H9 (cell line): ENCODE measurements at regions not wholly inside any gene's neighbourhood (a gene's known extent, or its start where the extent isn't known, plus 50 kb on each side); places are given as distances from the start of the nearest gene placed in this dataset.

Experiments
- DNase-seq: peaks from one replicate; pipeline ENCODE4 v3.0.0-alpha.2; 2017
- H2AFZ ChIP-seq: one replicate; pipeline ENCODE4 v1.6.1; 2013; ENCODE audit warnings: mild to moderate bottlenecking, low read length, control low read depth, moderate library complexity
- H2AK5ac ChIP-seq: 2 replicates; pipeline ENCODE4 v1.6.1; 2013; ENCODE audit warnings: low read length, control low read depth, mixed read lengths; ENCODE audit not compliant: insufficient read length
- H2BK120ac ChIP-seq: one replicate; pipeline ENCODE4 v1.6.1; 2013; ENCODE audit warnings: low read depth, mild to moderate bottlenecking, low read length, control low read depth, inconsistent platforms; ENCODE audit not compliant: poor library complexity, severe bottlenecking
- H2BK12ac ChIP-seq: 2 replicates; pipeline ENCODE4 v1.6.1; 2013; ENCODE audit warnings: low read length, control low read depth, mixed read lengths, low read depth; ENCODE audit not compliant: insufficient read length
- H2BK15ac ChIP-seq: 2 replicates; pipeline ENCODE4 v1.6.1; 2013; ENCODE audit warnings: low read depth, low read length, control low read depth
- H2BK20ac ChIP-seq: one replicate; pipeline ENCODE4 v1.6.1; 2013; ENCODE audit warnings: low read depth, mild to moderate bottlenecking, low read length, control low read depth, inconsistent platforms; ENCODE audit not compliant: poor library complexity, severe bottlenecking
- H2BK5ac ChIP-seq: 2 replicates; pipeline ENCODE4 v1.6.1; 2013; ENCODE audit warnings: low read length, control low read depth, mixed read lengths; ENCODE audit not compliant: insufficient read length
- H3K14ac ChIP-seq: 2 replicates; pipeline ENCODE4 v1.6.1; 2013; ENCODE audit warnings: low read length, control low read depth; ENCODE audit not compliant: insufficient read depth
- H3K18ac ChIP-seq: 2 replicates; pipeline ENCODE4 v1.6.1; 2013; ENCODE audit warnings: low read depth, mild to moderate bottlenecking, mixed read lengths, low read length, control low read depth; ENCODE audit not compliant: insufficient read length
- H3K23ac ChIP-seq: 2 replicates; pipeline ENCODE4 v1.6.1; 2013; ENCODE audit warnings: low read length, control low read depth, mixed read lengths, low read depth; ENCODE audit not compliant: insufficient read length
- H3K23me2 ChIP-seq: 2 replicates; pipeline ENCODE4 v1.6.1; 2013; ENCODE audit warnings: low read depth, mild to moderate bottlenecking, mixed read lengths, low read length, control low read depth; ENCODE audit not compliant: insufficient read length, poor library complexity, severe bottlenecking
- H3K27ac ChIP-seq: 2 replicates; pipeline ENCODE4 v1.5.1; 2013; ENCODE audit warnings: low read length, control low read depth, mixed read lengths, low read depth; ENCODE audit not compliant: insufficient read length
- H3K27me3 ChIP-seq: 2 replicates; pipeline ENCODE4 v1.6.1; 2013; ENCODE audit warnings: low read length, control low read depth, inconsistent platforms; ENCODE audit not compliant: insufficient read depth
- H3K4ac ChIP-seq: 2 replicates; pipeline ENCODE4 v1.6.1; 2013; ENCODE audit warnings: low read depth, mild to moderate bottlenecking, control low read depth, inconsistent platforms, low read length, moderate library complexity
- H3K4me1 ChIP-seq: 2 replicates; pipeline ENCODE4 v1.6.1; 2013; ENCODE audit warnings: low read length, control low read depth, inconsistent platforms; ENCODE audit not compliant: insufficient read depth
- H3K4me2 ChIP-seq: 2 replicates; pipeline ENCODE4 v1.6.1; 2013; ENCODE audit warnings: low read length, control low read depth, mixed read lengths; ENCODE audit not compliant: insufficient read length, insufficient read depth
- H3K56ac ChIP-seq: 2 replicates; pipeline ENCODE4 v1.6.1; 2013; ENCODE audit warnings: low read depth, mild to moderate bottlenecking, mixed read lengths, low read length, control low read depth; ENCODE audit not compliant: insufficient read length
- H3K79me1 ChIP-seq: 2 replicates; pipeline ENCODE4 v1.6.1; 2013; ENCODE audit warnings: low read depth, mild to moderate bottlenecking, moderate library complexity, low read length, control low read depth, inconsistent platforms; ENCODE audit not compliant: insufficient read depth, poor library complexity, severe bottlenecking
- H3K79me2 ChIP-seq: 2 replicates; pipeline ENCODE4 v1.6.1; 2013; ENCODE audit warnings: low read length, control low read depth, inconsistent platforms; ENCODE audit not compliant: insufficient read depth
- H3K9ac ChIP-seq: 2 replicates; pipeline ENCODE4 v1.6.1; 2013; ENCODE audit warnings: low read length, control low read depth, mixed read lengths; ENCODE audit not compliant: insufficient read length; ENCODE audit errors: extremely low read depth
- H3K9me3 ChIP-seq: one replicate; pipeline ENCODE4 v1.6.1; 2013; ENCODE audit warnings: low read depth, low read length, inconsistent platforms; ENCODE audit not compliant: control insufficient read depth
- H3T11ph ChIP-seq: one replicate; pipeline ENCODE4 v1.6.1; 2013; ENCODE audit warnings: mild to moderate bottlenecking, low read length, control low read depth, inconsistent platforms
- H4K20me1 ChIP-seq: one replicate; pipeline ENCODE4 v1.6.1; 2013; ENCODE audit not compliant: control insufficient read depth, insufficient read length, insufficient read depth
- H4K5ac ChIP-seq: 2 replicates; pipeline ENCODE4 v1.6.1; 2013; ENCODE audit warnings: low read depth, mild to moderate bottlenecking, mixed read lengths, low read length, control low read depth; ENCODE audit not compliant: insufficient read length
- H4K8ac ChIP-seq: replicated peaks from 2 replicates; pipeline ENCODE4 v1.6.1; 2013; ENCODE audit warnings: low read length, control low read depth, mixed read lengths, low read depth; ENCODE audit not compliant: insufficient read length
- H4K91ac ChIP-seq: 2 replicates; pipeline ENCODE4 v1.6.1; 2013; ENCODE audit warnings: low read depth, mild to moderate bottlenecking, moderate library complexity, mixed read lengths, low read length, control low read depth; ENCODE audit not compliant: insufficient read length
- H3K27ac Mint-ChIP-seq, 3 experiments: 2 replicates in 2 of 3; 3 replicates in 1 of 3; pipeline ENCODE4 v1.8.0; 2020 to 2021; ENCODE audit warnings: mixed read lengths in 3 of 3, mild to moderate bottlenecking in 1 of 3, moderate library complexity in 1 of 3
- H3K27me3 Mint-ChIP-seq: 2 replicates; pipeline ENCODE4 v1.8.0; 2021; ENCODE audit warnings: low read depth, mild to moderate bottlenecking, moderate library complexity, mixed read lengths
- H3K36me3 Mint-ChIP-seq, 3 experiments: 2 replicates in 2 of 3; 3 replicates in 1 of 3; pipeline ENCODE4 v1.8.0; 2020 to 2021; ENCODE audit warnings: low read depth in 3 of 3, mixed read lengths in 3 of 3; ENCODE audit not compliant: insufficient read depth in 1 of 3
- H3K4me1 Mint-ChIP-seq, 2 experiments: 2 replicates each; pipeline ENCODE4 v1.8.0; 2020; ENCODE audit warnings: mixed read lengths in 2 of 2
- H3K4me3 Mint-ChIP-seq, 2 experiments: 2 replicates in 1 of 2; 3 replicates in 1 of 2; pipeline ENCODE4 v1.8.0; 2020 to 2021; ENCODE audit warnings: mild to moderate bottlenecking in 2 of 2, mixed read lengths in 2 of 2, moderate library complexity in 1 of 2
- H3K9me3 Mint-ChIP-seq, 2 experiments: 2 replicates in 1 of 2; 3 replicates in 1 of 2; pipeline ENCODE4 v1.8.0; 2020; ENCODE audit warnings: mild to moderate bottlenecking in 2 of 2, mixed read lengths in 2 of 2, moderate library complexity in 1 of 2
- CTCF ChIP-seq: fragments of 200-600 bp; sonication (generic); conservative IDR thresholded peaks from 3 replicates; pipeline ENCODE4 v1.8.0; 2021; ENCODE audit warnings: antibody characterized with exemption, mild to moderate bottlenecking
- WGBS: extraction: QIAGEN DNeasy Blood & Tissue Kit; methylation state at CpG from one replicate; pipeline ENCODE4 v1.1.7; 2013; ENCODE audit warnings: missing lambda C conversion rate, low lambda C conversion rate, mixed read lengths; ENCODE audit not compliant: insufficient read length; ENCODE audit errors: extremely low coverage; 5-methylcytosine and 5-hydroxymethylcytosine counted together

DNA sequence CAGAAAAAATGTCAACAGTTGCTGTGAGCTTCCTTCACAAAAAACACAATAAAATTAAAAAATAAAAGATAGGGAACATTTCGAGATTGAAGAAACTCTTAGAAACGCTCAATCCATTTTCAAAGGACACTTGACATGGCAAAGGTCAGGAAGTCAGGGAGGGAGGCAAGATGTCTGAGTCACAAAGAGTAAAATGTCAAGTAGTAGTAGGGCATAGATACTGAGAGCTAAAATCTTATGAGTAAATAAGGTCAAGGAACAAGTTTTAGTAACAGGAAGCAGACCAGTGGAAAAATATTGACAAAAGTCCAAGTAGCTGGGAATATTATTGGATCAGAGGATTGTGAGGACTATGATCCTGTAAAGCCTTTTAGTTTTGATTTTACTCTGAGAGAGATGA lies 495.6 kb downstream of the TMX3 start:
- no peak overlapping the region for H3K4me3 Mint-ChIP-seq
- Histone ChIP-seq H2AK5ac (no peak overlapping the region), H3K14ac (no peak overlapping the region), H3K9me3 (no peaks in the 10 kb centered on the region), H2BK5ac (no peak overlapping the region), H3K56ac (no peak overlapping the region), H3K4me2 (no peak overlapping the region), H4K91ac (no peak overlapping the region), H2AFZ (no peak overlapping the region), H3K79me1 (no peaks in the 10 kb centered on the region), H3T11ph (peak overlapping the region; percentile 29), H3K23ac (no peak overlapping the region), H4K5ac (no peak overlapping the region), H3K79me2 (no peaks in the 10 kb centered on the region), H3K18ac (no peak overlapping the region), H3K4me1 (peaks cover 2% of the 10 kb centered on the region; the same call in 1 of the 2 replicates), H3K9ac (no peak overlapping the region), H3K23me2 (no peaks in the 10 kb centered on the region), H2BK20ac (no peak overlapping the region), H4K8ac (no peak overlapping the region), H3K27me3 (no peaks in the 10 kb centered on the region), H2BK120ac (no peak overlapping the region), H3K27ac (no peak overlapping the region), H2BK12ac (no peak overlapping the region), H2BK15ac (no peak overlapping the region), H4K20me1 (no peaks in the 10 kb centered on the region), H3K4ac (no peak overlapping the region)
- no peak overlapping the region for H3K27ac Mint-ChIP-seq
- H3K4me1 Mint-ChIP-seq, result peaks cover 12 to 13% of the 10 kb centered on the region in 2 experiments
- H3K36me3 Mint-ChIP-seq, result no peaks in the 10 kb centered on the region
- H3K27me3 Mint-ChIP-seq, result no peaks in the 10 kb centered on the region
- no CpG with 5 or more reads among the region's 2 CpGs for WGBS
- TF ChIP-seq CTCF, result no peak
- no peaks in the 10 kb centered on the region for H3K9me3 Mint-ChIP-seq
- no peak for DNase-seq
